Left kidney (tissue), 1 donor: ENCODE measurements at regions not wholly inside any gene's neighbourhood (a gene's known extent, or its start where the extent isn't known, plus 50 kb on each side); places are given as distances from the start of the nearest gene placed in this dataset.
"Not testable (repeated sequence)": the region's sequence is repeated elsewhere in the genome, so short reads cannot be mapped to it uniquely, and the experiment has no call there.

Source experiments
- DNase-seq: peaks from one replicate; pipeline ENCODE4 v3.0.0-alpha.2; 2013

DNA sequence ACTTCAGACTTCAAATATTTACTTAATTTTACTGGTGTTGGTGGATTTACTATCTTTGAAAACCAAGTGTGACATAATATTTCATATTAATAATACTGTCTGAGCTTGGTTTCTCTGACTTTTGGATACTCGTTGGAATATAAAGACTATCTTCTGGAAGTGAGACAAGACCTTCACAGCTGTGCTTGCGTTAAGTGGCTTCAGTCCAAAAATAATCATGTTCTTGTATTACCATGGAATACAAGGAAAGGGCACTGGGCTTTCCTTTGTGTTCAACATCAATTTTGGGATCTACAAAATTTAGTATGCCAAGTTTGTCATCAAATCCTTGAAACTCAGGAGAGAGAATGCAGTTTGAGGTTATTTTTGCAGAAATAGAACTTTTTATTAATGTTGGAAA is 712.4 kb upstream of the LCORL start:
- peak; percentile 14 for DNase-seq

DNA sequence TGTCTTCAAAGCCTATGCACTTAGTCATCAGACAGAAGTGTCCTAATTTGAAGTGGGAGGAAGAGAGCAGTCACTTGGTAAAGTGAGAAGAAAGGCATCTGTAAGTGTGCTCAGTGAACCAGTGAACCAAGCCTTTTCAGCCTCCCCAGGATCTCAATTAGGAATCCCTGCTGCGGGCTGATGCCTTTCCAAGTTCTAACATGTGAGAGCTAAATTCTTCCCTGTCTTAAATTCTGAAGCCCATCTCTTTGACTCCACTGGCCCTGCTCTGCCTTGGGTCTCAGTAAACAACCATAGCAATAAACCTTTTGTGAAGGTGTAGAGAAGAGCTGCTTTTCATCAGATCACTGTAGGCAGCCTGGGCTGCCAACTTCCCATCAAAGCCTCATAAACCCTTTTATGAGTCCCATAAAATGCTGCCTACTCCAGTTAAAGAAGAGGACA is 701.2 kb upstream of the LCORL start:
- DNase-seq, result peak; percentile 17

DNA sequence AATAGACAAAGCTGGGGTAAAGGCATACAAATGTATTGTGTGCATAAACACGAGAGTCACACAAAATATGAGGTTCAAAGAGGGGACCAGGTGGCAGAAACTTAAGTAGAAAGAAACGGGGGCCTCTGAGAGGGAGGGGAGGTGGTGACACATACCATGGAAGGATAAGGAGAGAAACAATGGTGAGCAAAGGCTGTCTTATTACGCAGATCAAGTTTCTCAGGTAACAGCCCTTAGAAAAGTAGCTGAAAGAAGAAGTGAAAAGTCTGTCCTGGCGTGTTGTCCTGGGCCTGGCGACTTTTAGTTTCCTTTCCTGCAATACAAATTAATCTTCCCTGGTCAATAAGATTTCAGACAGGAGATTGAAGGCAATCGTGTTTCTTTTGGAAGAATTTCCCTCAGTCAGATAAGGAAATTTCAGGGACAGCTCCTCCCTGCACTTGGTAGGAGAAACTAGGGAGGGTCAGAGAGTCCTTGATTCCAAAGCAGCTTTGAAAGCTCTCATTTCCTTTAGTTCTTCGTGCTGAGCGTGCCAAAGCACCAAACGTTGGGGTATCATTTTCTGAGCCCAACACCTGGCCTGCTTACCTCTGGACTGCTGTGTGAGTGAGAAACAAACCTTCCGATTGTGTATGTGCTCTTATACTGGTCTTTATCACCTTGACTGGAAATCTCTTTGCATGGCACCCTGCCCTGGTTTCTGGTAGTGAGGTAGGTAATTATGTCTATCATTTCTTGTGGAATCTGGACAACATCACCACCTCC is 676.7 kb upstream of the LCORL start:
- DNase-seq, result no peak

DNA sequence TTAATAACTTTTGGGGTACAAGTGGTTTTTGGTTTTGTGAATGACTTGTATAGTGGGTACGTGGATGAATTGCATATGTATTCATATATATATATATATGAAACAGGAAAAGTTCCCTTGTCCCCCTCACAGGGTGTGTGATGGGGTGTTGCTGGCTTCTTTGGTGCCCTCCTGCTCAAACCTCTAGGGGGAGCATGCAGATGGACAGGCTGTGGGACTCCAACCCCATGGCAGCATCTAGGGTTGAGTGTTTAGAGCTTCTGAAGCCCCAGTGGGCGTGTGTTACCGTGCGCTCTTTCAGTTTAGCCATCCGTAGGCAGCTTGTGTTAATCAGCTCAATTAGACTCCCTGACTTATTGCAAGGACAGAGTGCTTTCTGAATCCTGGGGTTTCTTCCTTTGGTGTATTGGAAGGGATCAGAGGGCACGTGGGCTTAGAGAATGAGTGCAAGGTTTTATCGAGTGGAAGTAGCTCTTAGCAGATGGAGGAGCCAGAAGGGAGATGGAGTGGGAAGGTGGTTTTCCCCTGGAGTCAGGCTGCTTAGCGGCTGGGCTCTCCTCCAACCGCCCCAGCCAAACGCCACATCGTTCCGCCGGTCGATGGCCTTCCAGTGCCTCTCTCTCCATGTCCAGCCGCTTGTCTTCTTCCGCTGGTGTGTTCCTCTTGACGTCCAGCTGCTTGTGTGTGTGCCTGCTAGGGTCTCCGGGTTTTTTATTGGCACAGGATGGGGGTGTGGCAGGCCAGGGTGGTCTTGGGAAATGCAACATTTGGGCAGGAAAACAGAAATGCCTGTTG is 674.4 kb upstream of the LCORL start:
- DNase-seq, result no peak

DNA sequence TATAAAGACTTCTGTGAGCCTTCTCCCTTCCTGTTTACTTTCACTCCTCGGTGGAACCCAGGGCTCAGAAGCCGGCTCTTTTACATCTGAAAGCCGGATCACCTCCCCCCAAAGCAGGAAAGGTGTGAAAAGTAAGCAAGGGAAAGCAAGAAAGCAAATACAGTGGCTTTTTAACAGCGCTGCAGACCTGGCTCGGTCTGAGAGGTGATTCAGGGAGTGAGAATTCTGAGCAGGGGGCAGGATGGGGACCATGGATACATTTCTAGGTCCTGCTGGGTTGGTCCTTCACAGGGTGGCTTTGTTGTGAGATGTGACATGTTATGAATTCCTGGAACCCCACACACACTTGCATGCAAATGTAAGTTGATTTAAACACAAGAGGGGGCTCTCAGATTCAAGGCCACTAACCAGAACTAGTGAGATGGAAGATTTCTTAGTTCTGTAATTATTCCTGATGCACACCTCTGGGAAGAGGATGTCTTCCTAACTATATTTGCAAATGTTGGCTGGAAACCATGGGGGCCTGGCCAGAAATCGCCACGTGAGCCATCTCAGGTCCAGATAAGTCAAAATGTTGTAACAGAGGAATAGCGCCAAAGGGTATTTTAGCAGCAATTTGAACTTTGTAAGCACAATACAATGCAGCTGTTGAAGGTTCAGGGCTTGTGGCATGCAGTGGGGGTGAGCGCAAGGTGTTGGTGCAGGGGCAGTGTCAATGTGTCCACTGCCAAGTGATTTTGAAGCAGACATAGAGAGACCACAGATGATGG is 670.1 kb upstream of the LCORL start:
- DNase-seq, result no peak

DNA sequence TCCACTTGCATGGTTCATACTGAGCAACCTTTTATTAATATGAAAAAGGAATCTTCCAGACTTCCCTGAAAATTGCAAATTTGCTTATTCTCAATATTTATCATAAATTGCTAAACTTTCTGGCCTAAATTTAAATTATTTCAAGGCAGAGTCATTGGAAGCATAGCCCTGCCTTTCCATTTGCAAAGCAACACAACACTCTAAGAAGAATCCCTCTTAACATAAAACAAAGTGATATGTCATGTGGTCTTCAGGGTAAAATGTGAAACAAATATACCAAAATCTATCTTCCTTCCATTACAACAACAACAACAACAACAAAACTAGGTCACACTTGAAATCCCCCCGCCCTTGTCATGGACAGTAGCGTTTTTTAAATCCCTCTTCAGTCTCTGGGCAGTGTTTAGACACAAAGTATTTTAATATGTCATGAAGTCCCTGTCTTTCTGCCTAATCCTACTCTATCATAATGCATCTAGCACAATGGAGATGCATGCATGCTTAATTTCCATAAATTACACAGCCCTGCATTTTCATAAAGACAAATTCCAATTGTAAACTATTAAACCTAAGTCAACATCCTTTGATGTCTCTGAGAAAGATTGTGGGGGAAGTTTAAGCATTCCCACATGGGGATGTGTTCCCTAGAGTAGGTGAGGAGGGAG is 668.9 kb upstream of the LCORL start:
- no peak for DNase-seq

DNA sequence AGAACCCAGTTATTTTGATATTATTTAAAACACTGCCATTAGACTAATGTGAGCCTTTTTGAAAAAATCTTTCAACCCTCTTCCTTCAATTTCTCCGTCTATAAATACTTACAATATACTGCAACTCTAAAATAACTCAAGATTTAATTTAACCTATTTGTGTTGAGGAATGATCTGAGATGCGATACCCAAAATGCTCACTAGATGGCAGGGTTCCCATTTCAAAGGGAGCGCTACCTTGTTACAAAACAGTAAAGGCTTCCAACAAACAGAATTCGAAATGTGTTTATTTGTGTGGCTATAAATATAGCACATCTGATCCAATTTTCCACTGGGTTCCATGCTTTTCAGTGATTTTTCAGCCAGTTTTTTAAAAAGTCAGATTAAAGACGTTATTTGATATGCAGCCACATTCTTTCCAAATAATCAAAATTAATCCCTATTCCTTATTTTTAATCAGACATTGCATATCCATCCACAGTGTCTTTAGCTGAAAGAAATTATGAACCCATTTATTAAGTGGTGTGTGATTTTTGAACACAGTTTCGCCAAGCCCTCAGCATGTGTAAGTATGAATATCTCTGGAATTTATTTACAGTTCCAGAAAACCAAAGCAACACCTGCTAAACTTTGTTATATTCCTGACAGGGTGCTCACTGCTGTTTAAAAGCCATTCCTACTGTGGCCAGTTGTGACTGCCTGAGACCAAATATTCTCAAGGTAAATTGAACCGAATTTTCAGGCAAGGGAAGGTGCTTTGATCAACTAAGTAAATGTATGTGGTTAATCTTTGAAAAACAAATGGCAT is 668.0 kb upstream of the LCORL start:
- DNase-seq, result peak; percentile 86

DNA sequence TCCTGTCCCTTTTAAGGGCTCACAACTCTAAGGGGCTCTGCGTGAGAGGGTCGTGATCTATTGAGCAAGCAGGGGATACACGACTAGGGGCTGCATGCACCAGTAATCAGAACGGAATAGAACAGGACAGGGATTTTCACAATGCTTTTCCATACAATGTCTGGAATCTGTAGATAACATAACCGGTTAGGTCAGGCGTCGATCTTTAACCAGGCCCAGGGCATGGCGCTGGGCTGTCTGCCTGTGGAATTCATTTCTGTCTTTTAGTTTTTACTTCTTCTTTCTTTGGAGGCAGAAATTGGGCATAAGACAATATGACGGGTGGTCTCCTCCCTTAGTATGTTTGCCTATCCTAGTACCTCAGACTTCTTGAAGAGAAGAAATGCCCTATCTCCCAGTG is 666.8 kb upstream of the LCORL start:
- not testable (repeated sequence) for DNase-seq

DNA sequence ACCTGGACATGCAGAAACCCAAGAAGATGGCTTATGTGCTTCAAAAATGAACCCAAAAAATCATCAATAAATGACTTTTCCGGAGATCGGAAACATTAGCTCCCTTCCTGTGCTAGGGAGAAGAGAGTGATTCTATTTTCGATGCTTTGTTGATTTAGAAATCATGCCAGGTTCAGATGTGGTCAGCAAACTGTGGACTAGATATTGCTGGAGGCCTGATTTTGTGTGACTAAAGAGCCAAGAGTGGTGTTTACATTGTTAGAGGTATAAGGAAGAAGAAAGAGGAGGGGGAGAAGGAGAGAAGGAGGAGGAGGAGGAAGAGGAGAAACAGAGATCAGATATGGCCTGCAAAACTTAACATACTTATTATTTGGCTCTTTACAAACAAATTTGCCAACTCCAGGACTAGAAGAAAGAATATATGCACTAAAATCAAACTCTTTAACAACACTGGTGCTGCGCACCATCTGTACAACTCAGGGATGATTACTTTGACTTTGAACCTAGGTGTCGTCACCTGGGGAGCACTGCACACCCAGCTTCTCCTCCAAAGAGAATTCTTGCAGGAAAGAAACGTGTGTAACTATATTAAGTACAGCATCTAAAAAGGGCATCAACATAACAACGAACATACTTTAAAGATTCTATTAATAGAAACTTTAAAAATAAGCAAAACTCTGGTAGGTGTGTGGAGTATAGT is 664.9 kb upstream of the LCORL start:
- no peak for DNase-seq

DNA sequence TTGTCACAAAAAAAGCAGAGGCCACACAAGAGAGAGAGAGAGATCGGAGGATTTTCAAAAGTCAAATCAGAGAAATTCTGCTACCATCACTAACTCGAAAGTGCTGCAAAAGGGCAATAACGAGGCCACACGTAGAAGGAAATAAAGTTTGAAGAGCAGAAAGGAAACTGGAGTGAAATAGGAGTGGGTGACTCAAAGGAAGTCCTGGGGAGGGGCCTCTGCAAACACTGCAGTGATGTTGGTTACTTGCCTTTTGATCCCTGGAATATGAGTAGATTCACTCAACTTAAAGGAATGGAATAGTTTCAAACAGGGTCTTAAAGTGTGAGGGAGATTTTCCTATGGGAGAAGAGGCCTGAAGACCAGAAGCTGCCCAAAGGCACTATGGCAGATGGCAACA is 663.4 kb upstream of the LCORL start:
- DNase-seq, result no peak

DNA sequence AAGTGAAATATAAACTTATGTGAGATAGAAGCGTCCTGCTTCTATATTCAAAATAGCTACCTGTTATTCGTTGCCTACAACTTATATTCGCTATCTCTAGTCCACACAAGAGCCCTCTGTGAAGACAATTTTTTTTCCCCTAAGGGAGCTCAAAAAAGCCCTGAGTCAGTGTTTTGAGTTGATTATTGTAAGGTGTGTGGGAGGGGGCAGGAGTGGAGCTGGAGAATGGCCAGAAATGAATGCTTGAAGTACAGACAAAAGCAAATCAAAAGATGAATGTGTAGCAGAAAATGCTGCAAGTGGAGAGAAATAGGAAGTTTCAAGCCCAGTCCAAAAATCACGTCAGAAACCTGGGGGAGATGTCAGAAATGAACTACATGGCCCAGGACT is 655.0 kb upstream of the LCORL start:
- no peak for DNase-seq

DNA sequence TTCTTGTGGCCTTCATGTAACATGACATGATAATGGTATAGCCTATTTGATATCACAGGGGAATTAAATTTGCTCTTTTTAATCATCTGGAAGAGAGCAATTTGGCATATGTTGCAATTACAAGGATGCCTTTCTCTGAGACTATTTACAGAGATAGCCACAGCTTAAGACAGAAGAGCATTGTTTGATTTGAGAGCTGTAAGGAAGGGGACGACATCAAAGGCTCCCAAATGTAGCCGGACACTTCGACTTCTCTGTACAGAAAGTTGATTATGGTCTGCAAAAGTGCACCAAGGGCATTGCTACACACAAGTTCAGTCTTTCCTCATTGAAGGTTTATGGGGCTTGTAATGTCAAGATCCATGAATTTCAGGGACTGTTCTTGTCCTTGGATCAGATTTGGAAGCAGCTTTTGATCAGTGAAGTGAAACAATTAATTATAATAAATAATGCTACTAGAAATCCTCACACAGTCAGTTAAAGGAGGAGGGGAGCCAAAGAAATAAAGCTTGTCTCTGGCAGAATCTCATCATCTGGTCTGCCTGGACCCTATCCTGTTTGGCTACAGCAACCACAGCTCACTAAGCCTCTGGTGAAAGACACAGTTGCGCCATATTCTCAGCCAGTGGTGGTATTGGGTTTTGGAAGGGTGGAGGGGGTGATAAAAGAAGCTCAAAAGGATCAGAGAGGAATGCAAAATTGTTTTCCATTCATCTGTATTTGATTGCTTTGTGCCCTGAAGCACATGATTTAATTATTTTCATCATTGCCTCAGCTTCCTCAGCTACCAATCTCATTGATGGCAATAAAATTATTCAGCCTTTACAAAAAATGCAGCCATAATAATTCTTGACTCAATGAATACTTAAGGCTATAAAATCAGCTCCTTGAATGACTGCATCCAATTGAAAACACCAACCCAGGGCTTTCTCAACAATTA is 654.3 kb upstream of the LCORL start:
- DNase-seq, result no peak

DNA sequence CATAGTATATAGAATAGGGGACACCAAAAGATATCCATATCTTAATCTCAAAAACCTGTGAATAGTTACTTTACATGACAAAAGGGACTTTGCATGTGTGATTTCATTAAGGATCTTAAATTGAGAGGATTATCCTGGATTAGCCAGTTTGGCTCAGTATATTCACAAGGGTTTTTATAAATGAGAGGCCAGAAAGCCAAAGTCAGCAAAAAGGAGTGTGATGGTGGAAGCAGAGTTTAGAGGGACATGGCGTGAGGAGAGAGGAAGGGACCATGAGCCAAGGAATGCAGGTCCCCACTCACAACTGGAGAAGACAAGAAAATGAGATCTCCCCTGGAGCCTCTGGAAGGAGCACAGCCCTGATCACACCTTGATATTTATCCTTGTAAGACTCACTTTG is 648.5 kb upstream of the LCORL start:
- no peak for DNase-seq

DNA sequence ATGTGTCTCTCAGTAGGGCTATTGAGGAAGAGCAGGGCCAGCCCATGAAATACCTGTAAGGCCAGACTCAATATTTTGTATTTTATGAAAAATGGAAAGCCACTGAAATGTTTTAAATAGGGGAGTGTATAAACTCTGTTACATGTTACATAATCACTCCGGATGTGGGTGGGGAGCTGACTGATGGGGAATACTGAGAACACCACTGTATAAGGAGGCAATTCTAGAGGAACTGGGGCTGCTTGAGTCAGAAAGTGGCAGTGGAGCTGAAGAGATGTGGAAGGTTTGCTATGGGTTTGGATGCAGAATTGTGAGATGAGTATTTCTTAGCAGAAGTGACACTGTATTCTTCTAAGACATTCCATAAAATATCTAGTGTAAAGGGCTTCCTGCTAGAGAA is 647.8 kb upstream of the LCORL start:
- DNase-seq, result no peak

DNA sequence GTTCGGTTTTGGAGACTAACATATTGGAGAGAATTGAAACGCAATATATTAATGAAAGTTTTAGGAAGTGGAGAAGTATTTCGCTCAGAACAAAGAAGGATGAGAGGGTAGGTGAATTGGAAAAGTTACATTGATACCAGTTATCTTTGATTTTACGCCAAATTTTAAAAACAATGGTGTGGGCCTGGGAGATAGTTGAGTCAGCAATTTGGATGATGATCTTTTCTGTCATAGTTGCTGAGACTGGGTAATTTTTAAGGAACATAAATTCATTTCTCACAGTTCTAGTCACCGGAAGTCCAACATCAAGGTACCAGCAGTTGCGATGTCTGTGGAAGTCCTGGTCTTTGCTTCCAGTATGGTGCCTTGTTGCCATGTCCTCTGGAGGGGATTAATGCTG is 644.8 kb upstream of the LCORL start:
- no peak for DNase-seq

DNA sequence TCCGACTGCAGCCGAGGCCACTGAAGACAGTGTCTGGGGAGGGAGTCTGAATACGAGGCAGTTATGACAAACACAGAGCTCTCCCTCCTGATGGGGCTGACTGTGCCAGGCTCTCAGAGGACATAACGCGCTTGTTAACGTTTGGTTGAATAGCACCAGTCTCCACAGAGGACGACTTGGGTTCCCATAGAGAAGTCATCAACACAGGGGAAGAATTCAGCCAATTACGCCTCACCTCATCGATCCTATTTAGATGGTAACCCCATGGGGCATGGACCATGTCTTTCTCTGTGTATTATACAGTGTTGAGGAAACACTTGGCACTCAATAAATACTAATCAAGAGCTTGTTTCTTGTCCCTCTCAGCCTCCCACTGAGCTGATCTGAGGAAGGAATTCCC is 642.6 kb upstream of the LCORL start:
- no peak for DNase-seq

DNA sequence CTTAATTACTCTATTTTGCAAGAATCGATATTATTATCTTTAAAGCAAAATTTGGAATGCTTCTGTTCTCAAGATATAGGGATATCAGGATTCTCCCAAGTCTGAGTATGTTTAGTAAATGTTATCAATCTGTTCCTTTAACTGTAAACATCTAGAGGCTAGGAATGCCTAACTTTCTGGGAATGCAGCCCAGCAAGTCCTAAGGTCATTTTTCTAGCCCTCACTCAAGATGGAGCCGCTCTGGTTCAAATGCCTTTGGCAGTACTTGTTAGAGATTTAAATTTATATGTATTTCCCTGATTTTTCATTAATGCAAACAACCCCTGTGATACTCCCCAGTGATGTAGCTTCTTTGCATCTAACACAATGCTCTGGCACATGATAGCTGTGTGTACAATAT is 623.8 kb upstream of the LCORL start:
- DNase-seq, result no peak

DNA sequence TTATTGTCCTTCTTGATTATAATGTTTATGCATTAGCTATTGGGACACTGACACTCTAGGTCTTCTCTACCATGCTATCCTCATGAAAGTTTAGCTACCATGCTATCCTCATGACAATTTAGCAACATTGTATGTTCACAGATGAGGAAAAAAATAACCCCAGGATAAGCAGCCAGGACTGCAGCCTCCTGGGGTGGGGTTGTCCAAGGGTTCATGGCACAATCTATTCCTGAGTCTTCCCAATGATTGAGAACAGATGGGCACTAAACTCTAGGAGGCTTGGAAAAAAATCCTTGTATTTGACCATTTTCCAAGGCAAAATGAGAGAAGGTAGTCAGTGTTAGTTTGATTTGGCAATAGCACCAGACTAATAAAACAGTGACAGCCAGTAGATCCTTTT is 619.8 kb upstream of the LCORL start:
- no peak for DNase-seq

DNA sequence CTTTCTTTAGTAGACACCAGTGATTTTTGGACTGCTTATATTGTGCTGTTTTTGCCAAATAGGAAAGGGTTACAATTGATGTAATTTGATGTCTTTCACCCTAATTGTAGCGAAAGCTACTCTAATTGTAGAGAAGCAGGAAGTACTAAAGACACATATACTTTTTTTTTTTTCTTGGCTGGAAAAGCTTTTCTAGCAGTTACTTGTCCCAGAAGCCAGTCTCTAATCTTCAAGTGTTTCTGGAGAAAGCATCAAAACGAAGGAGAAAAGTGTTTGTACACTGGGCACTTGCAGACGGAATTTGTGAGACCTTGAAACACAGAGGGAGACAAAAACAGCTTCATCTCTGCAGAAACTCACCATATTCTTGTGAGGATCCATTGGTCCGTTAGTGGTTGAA is 616.5 kb upstream of the LCORL start:
- DNase-seq, result no peak
